Heart right ventricle (tissue), 16 donors: ENCODE measurements at regions not wholly inside any gene's neighbourhood (a gene's known extent, or its start where the extent isn't known, plus 50 kb on each side); places are given as distances from the start of the nearest gene placed in this dataset.

Experiments used
- ATAC-seq, 8 donors: fragments of 200-7000 bp; cut with Tn5 transposase; one replicate each; pipeline ENCODE4 v1.9.1; 2020; ENCODE audit warnings: mild to moderate bottlenecking in 8 of 8, moderate library complexity in 8 of 8, moderate number of reproducible peaks in 1 of 8
- DNase-seq, 2 donors: peaks; one replicate each; pipeline ENCODE4 v3.0.0-alpha.2; 2020
- H3K27ac ChIP-seq, 10 donors: fragments of 200-600 bp; sonication (generic) in 2 of 10; one replicate each; pipeline versions ENCODE4 v1.5.0 to v1.8.0; 2020 to 2022; ENCODE audit warnings: mild to moderate bottlenecking in 3 of 10
- H3K27me3 ChIP-seq, 7 donors: fragments of 200-600 bp; one replicate each; pipeline ENCODE4 v1.8.0; 2021 to 2022; ENCODE audit warnings: mild to moderate bottlenecking in 2 of 7
- H3K36me3 ChIP-seq, 9 donors: fragments of 200-600 bp; sonication (generic) in 1 of 9; one replicate each; pipeline versions ENCODE4 v1.5.0 to v1.8.0; 2020 to 2022; ENCODE audit warnings: mild to moderate bottlenecking in 2 of 9
- H3K4me1 ChIP-seq, 9 donors: fragments of 200-600 bp; sonication (generic) in 1 of 9; one replicate each; pipeline versions ENCODE4 v1.5.0 to v1.8.0; 2020 to 2022; ENCODE audit warnings: mild to moderate bottlenecking in 4 of 9
- H3K4me3 ChIP-seq, 10 donors: fragments of 200-600 bp; sonication (generic) in 2 of 10; one replicate each; pipeline versions ENCODE4 v1.5.0 to v1.8.0; 2020 to 2022; ENCODE audit warnings: mild to moderate bottlenecking in 7 of 10, moderate library complexity in 2 of 10
- H3K9me3 ChIP-seq, 11 donors: fragments of 200-600 bp in 10 of 11; sonication (generic) in 2 of 11; one replicate each; pipeline versions ENCODE4 v1.5.0 to v1.8.0; 2013 to 2022; ENCODE audit warnings: mild to moderate bottlenecking in 2 of 11, control low read depth in 1 of 11, moderate library complexity in 1 of 11
- WGBS, 2 donors: extraction: QIAGEN DNeasy Blood & Tissue Kit; methylation state at CpG; one replicate each; pipeline ENCODE4 v1.1.7; 2013; ENCODE audit warnings: inconsistent platforms in 1 of 2; 5-methylcytosine and 5-hydroxymethylcytosine counted together
- intact Hi-C, 10 donors: fragments of 100-400 bp; cut with DNase I; formaldehyde crosslinking; loops; one replicate each; pipeline versions ENCODE4 v1.11.1 to v1.14.2; 2022
- TF ChIP-seq, protein P1 (sequence below), 9 donors: fragments of 200-600 bp; sonication (generic) in 2 of 9; IDR thresholded peaks; one replicate each; pipeline versions ENCODE4 v1.5.0 to v1.8.0; 2021 to 2022; ENCODE audit warnings: antibody characterized with exemption in 9 of 9, mild to moderate bottlenecking in 5 of 9, moderate library complexity in 1 of 9
- donor health status: Arrhythmogenic right ventricular cardiomyopathy.
- donor health status: ischemic (EF 13 %, LVEDD 7.1; RV severe dilation, severe dysfunction).
- donor health status: healthy with polysubstance abuse.
- donor health status: DM: no; HTN: yes; CAD: no.
- donor health status: DM: no; HTN: no; CAD: no.
- donor health status: ischemic (EF 25% LVEDD 6.9; RV normal size, moderate dysfunction).
- donor health status: ischemic (EF 25% LVEDD 5.7; RV mildly dilated, moderate dysfunction).
- donor health status: healthy.
- donor health status: DM: yes; HTN: yes; CAD: no.
- donor health status: Ischemic cardiomyopathy.
- donor health status: ischemic (EF 35%, LVEDD 5.7; RV mildly dilated, moderate dysfunction).
- donor health status: nonischemic (EF 11% LVEDD 7.7; RV severe dilation, severe dysfunction).
- donor health status: DM: yes; HTN: yes; CAD: no.
- donor health status: PGD.
- donor health status: ischemic (EF 29% LVEDD 5.4; RV normal size, mild dysfunction).
- donor health status: nonischemic (EF 23%, LVEDD 6.1; RV moderate dilation, normal function).

GRCh38 chr3:103785537-103785936 is 1350.7 kb downstream of the ZPLD1 start:
- no peak overlapping the region for H3K4me3 ChIP-seq
- no peaks in the 10 kb centered on the region for H3K36me3 ChIP-seq
- intact Hi-C loops: no loop called here
- 75 to 76% methylated on average over 1 of the region's 1 CpG for WGBS, 2 donors
- peaks cover 0 to 7% (median 0%) of the 10 kb centered on the region in 9 donors for H3K4me1 ChIP-seq
- no peaks in the 10 kb centered on the region for H3K27me3 ChIP-seq
- TF ChIP-seq, protein P1, sequence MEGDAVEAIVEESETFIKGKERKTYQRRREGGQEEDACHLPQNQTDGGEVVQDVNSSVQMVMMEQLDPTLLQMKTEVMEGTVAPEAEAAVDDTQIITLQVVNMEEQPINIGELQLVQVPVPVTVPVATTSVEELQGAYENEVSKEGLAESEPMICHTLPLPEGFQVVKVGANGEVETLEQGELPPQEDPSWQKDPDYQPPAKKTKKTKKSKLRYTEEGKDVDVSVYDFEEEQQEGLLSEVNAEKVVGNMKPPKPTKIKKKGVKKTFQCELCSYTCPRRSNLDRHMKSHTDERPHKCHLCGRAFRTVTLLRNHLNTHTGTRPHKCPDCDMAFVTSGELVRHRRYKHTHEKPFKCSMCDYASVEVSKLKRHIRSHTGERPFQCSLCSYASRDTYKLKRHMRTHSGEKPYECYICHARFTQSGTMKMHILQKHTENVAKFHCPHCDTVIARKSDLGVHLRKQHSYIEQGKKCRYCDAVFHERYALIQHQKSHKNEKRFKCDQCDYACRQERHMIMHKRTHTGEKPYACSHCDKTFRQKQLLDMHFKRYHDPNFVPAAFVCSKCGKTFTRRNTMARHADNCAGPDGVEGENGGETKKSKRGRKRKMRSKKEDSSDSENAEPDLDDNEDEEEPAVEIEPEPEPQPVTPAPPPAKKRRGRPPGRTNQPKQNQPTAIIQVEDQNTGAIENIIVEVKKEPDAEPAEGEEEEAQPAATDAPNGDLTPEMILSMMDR (IDR thresholded peaks at IDR 0.05): no peak
- DNase-seq: no peak
- peak overlapping the region in 1 of 10 donors; percentile 1 for H3K27ac ChIP-seq
- peaks cover 0 to 9% (median 0%) of the 10 kb centered on the region in 11 donors for H3K9me3 ChIP-seq
- no peak for ATAC-seq

GRCh38 chr3:103786296-103786695 is 1351.5 kb downstream of the ZPLD1 start:
- Histone ChIP-seq H3K36me3 (no peaks in the 10 kb centered on the region), H3K4me1 (peaks cover 0 to 7% (median 0%) of the 10 kb centered on the region in 9 donors), H3K27me3 (no peaks in the 10 kb centered on the region), H3K9me3 (peaks cover 0 to 9% (median 0%) of the 10 kb centered on the region in 11 donors), H3K4me3 (no peak overlapping the region), H3K27ac (peak overlapping the region in 1 of 10 donors; percentile 1)
- DNase-seq (no peak), ATAC-seq (peak in 5 of 8 donors; percentile 17 to 88 (median 73))
- 11 to 18% methylated on average over 4 of the region's 4 CpGs for WGBS, 2 donors
- TF ChIP-seq, protein P1 (IDR thresholded peaks at IDR 0.05): no peak
- intact Hi-C loops: no loop called here

DNA sequence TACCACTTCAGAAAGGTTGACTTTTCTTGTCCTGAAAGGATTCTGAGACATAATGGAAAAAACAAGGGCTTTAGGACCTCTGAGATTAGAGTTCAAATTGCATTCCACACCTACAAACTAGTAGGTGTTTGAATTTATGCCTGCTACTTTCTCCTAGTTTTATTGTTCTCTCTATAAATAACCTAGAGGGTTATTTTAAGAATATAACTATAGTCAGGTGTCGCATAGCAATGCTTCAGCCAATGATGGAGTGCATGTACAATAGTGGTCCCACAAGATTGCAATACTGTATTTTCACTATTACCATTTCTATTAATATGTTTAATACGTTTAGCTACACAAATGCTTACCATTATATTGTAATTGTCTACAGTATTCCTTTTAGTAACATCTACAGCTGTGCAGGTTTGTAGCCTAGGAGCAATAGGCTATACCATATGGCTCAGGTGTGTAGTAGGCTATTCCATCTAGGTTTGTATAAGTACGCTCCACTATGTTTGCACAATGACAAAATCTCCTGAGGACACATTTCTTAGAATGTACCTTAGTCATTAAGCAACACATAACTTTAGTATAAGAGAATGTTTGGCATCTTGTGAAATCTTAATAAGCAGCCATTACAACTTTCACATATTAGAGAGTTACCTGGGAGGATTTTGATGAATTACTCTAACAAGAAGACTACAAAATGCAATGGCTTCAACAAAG is 1352.5 kb downstream of the ZPLD1 start:
- Histone ChIP-seq H3K9me3 (peaks cover 0 to 10% (median 0%) of the 10 kb centered on the region in 11 donors), H3K27ac (no peak overlapping the region), H3K36me3 (no peaks in the 10 kb centered on the region), H3K4me1 (peaks cover 0 to 7% (median 0%) of the 10 kb centered on the region in 9 donors), H3K27me3 (no peaks in the 10 kb centered on the region), H3K4me3 (no peak overlapping the region)
- WGBS, 2 donors: 60 to 65% methylated on average over 3 of the region's 3 CpGs
- ATAC-seq (no peak), DNase-seq (no peak)
- TF ChIP-seq, protein P1 (IDR thresholded peaks at IDR 0.05): no peak
- intact Hi-C loops: no loop called here

GRCh38 chr3:103787879-103788278 is 1353.1 kb downstream of the ZPLD1 start:
- intact Hi-C loops: no loop called here

More at GRCh38 chr3:103787879-103788278, 1353.1 kb downstream of the ZPLD1 start:
- 82 to 85% methylated on average over 2 of the region's 2 CpGs for WGBS, 2 donors
- H3K9me3 ChIP-seq: peaks cover 0 to 10% (median 0%) of the 10 kb centered on the region in 11 donors
- TF ChIP-seq, protein P1 (IDR thresholded peaks at IDR 0.05): no peak
- no peaks in the 10 kb centered on the region for H3K27me3 ChIP-seq
- ATAC-seq (no peak), DNase-seq (no peak)
- H3K4me3 ChIP-seq: no peak overlapping the region
- no peaks in the 10 kb centered on the region for H3K36me3 ChIP-seq
- peaks cover 0 to 7% (median 0%) of the 10 kb centered on the region in 9 donors for H3K4me1 ChIP-seq
- no peak overlapping the region for H3K27ac ChIP-seq
